Raji (cell line): ENCODE measurements at regions not wholly inside any gene's neighbourhood (a gene's known extent, or its start where the extent isn't known, plus 50 kb on each side); places are given as distances from the start of the nearest gene placed in this dataset.

Experiments
- POLR2A ChIP-seq: IDR thresholded peaks from 2 replicates; pipeline ENCODE4 v1.6.1; 2011; ENCODE audit warnings: low read depth, low read length, control low read depth; ENCODE audit not compliant: insufficient read depth

- no peak for TF ChIP-seq POLR2A
Observed at GRCh38 chr15:98272625-98273024, 312.1 kb downstream of the ARRDC4 start.

- no peak for TF ChIP-seq POLR2A
Observed at GRCh38 chr15:98276018-98276417, 315.5 kb downstream of the ARRDC4 start.

GRCh38 chr15:98277602-98278001 lies 317.1 kb downstream of the ARRDC4 start:
- TF ChIP-seq POLR2A, result no peak

- TF ChIP-seq POLR2A, result no peak
Observed at GRCh38 chr15:98280284-98280975, 319.9 kb downstream of the ARRDC4 start.

- TF ChIP-seq POLR2A, result no peak
Observed at GRCh38 chr15:98281130-98281529, 320.6 kb downstream of the ARRDC4 start.

GRCh38 chr15:98282656-98283332 lies 322.3 kb downstream of the ARRDC4 start:
- no peak for TF ChIP-seq POLR2A

GRCh38 chr15:98286200-98286599 lies 325.7 kb downstream of the ARRDC4 start:
- TF ChIP-seq POLR2A, result no peak

- TF ChIP-seq POLR2A, result no peak
Observed at GRCh38 chr15:98286831-98287230, 326.3 kb downstream of the ARRDC4 start.

GRCh38 chr15:98288091-98288590 lies 327.6 kb downstream of the ARRDC4 start:
- TF ChIP-seq POLR2A, result no peak

- TF ChIP-seq POLR2A, result no peak
Observed at GRCh38 chr15:98289747-98290146, 329.2 kb downstream of the ARRDC4 start.

GRCh38 chr15:98292442-98293240 lies 332.1 kb downstream of the ARRDC4 start:
- TF ChIP-seq POLR2A, result no peak

- TF ChIP-seq POLR2A, result no peak
Observed at GRCh38 chr15:98294126-98294525, 333.6 kb downstream of the ARRDC4 start.

GRCh38 chr15:98296653-98297052 lies 336.1 kb downstream of the ARRDC4 start:
- no peak for TF ChIP-seq POLR2A

GRCh38 chr15:98304371-98304770 lies 343.9 kb downstream of the ARRDC4 start:
- no peak for TF ChIP-seq POLR2A

- TF ChIP-seq POLR2A, result no peak
Observed at GRCh38 chr15:98308117-98308516, 340.2 kb upstream of the IGF1R start.
